LNCAP (cell line): ENCODE measurements at regions not wholly inside any gene's neighbourhood (a gene's known extent, or its start where the extent isn't known, plus 50 kb on each side); places are given as distances from the start of the nearest gene placed in this dataset.

ENCODE experiments used
- CTCF ChIP-seq: fragments of 450-650 bp; IDR thresholded peaks from 2 replicates; pipeline ENCODE4 v1.5.1; 2017; ENCODE audit warnings: mild to moderate bottlenecking

- TF ChIP-seq CTCF: no peak
These were observed 697.4 kb downstream of the TRAM1L1 start for GRCh38 chr4:116387937-116388474.

GRCh38 chr4:116386856-116387255, 698.5 kb downstream of the TRAM1L1 start:
- no peak for TF ChIP-seq CTCF

- TF ChIP-seq CTCF: no peak
These were observed 699.8 kb downstream of the TRAM1L1 start for GRCh38 chr4:116385583-116385982.

GRCh38 chr4:116374815-116375214, 710.6 kb downstream of the TRAM1L1 start:
- no peak for TF ChIP-seq CTCF

- TF ChIP-seq CTCF: no peak
These were observed 722.8 kb downstream of the TRAM1L1 start for GRCh38 chr4:116362583-116362982.

- TF ChIP-seq CTCF: no peak
These were observed 723.6 kb downstream of the TRAM1L1 start for GRCh38 chr4:116361790-116362189.

- TF ChIP-seq CTCF: peak; percentile 62
These were observed 726.6 kb downstream of the TRAM1L1 start for GRCh38 chr4:116358633-116359222.

GRCh38 chr4:116357758-116358157, 727.6 kb downstream of the TRAM1L1 start:
- TF ChIP-seq CTCF: no peak
